NCI-H1092 treated with DMSO at 0.1 percent for 48 hours (cell line): ENCODE measurements at regions not wholly inside any gene's neighbourhood (a gene's known extent, or its start where the extent isn't known, plus 50 kb on each side); places are given as distances from the start of the nearest gene placed in this dataset.
"Not testable (repeated sequence)": the region's sequence is repeated elsewhere in the genome, so short reads cannot be mapped to it uniquely, and the experiment has no call there.

Experiments
- DNase-seq: peaks from one replicate; lab custom pipeline; 2025; lab: John Stamatoyannopoulos, UW

DNA sequence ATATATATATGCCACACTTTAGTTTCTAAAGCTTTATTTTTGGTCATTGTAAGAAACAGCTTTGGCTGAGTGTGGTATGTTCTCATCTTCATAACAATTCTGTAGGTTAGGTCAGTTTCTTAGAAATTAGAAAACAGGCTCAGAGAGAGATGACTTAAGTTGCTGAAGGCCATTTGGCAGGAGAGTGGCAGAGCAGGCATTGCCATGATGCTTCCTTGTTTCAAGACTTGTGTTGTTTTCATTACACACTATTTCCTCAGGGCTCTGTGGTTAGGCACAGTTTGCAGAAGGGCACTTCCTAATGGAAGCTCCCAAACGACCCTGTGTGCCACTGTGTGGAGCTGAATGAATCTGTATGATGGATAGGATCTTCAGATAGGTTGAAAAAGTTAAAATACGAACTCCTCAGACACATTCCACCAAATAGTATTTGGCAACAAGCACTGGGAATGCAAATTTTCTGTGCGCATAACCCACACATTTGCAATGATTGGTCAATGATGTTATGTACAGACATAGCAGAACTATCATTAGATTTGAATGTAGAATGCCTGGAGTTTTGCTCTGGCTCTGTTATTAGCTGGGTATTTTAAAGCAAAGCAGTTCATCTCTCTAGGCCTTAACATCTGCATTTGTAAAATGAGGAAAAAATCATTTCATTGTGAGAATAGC, 274.3 kb upstream of the HS3ST1 start:
- DNase-seq: no peak

DNA sequence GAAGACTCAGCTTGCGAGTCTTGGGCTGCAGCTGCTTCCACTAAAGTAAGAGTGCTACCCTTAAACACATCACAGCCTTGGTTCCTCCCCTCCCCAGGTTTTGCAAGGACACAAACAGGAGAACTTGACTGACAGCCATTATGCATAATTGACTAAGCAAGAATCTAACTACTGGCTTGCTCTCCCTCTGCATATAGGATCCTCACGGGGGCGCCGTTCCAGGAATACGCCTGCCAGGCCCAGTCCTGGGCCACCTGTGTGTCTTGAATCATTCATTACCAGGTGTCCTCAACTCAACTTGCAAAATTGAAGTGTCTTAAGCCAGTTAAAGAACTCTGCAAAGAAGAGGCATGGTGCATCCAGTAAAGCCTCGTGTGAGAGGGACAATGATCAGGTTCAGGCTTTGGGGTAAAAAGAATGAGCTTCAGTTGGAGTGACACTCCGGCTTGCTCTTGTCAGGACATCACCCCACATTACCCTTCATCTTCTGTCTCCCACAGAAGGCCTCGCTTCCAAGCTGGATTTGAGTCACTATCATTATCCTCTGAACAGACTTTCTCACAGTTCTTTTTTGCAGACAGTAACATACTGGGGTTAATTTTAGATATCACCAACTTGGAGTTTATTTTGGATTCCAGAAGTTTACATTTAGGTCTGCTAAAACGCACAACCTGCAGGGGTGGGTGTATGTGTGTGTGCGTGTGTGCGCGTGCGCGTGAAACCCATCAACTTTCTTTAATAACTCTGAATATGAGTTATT, 273.5 kb upstream of the HS3ST1 start:
- DNase-seq: no peak

GRCh38 chr4:11700751-11701226, 272.1 kb upstream of the HS3ST1 start:
- no peak for DNase-seq

DNA sequence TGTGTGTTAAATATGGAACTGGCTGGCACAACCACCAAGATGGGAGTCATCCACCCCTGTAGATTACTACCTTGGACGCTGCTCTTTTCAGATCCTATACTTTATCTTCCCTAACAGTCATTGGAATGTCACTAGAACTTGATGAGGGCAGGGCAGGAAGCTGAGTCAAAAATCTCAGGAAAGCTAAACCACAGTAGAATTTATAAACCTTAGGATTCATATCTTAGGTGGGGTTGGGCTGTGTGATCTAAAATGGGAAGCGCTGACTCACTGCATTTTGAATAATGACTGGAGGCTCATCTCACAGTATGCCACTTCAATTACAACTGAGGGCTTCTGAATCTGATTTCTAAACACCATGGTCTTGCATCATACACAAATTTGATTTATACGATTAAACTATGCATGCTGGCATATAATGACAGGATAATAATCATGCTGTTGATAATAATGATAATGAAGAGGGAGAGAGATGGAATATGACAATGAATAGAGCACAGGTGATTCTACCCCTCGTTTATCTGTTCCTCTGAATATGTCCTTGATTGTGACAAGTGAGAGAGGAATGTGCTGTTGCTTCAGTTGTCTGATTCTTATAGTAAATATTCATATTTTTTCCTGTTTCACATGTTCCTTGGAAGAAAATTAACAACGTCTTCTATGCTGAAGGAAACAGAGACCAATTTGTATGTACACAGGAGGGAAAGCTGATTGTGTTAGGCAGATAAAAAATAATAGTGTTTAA, 270.3 kb upstream of the HS3ST1 start:
- DNase-seq: no peak

GRCh38 chr4:11698033-11698432, 269.3 kb upstream of the HS3ST1 start:
- DNase-seq: no peak

GRCh38 chr4:11693693-11694092, 265.0 kb upstream of the HS3ST1 start:
- no peak for DNase-seq

DNA sequence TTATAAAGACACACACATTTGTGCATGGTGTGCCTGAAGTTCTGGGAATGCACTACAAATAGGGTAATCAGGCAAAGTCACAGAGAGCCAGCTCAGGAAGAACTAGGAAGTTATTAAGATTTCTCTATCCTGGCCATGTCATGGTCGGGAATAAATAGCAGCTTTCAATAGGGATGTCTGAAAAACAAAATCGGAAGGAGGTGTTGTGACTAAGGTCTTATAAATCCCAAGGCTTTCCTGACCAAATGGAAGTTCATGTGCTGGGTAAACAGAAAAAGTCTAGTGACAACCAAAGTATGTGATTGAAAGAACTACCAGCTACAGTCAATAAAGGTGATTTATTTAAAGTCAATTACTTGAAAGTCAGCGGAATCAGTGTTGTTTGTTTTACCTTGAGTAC, 262.5 kb upstream of the HS3ST1 start:
- no peak for DNase-seq

- DNase-seq: no peak
Measured at GRCh38 chr4:11687727-11688126, 259.0 kb upstream of the HS3ST1 start.

- DNase-seq: no peak
Measured at GRCh38 chr4:11685481-11685880, 256.8 kb upstream of the HS3ST1 start.

GRCh38 chr4:11675051-11675800, 246.5 kb upstream of the HS3ST1 start:
- DNase-seq: no peak

GRCh38 chr4:11670304-11670703, 241.6 kb upstream of the HS3ST1 start:
- no peak for DNase-seq

DNA sequence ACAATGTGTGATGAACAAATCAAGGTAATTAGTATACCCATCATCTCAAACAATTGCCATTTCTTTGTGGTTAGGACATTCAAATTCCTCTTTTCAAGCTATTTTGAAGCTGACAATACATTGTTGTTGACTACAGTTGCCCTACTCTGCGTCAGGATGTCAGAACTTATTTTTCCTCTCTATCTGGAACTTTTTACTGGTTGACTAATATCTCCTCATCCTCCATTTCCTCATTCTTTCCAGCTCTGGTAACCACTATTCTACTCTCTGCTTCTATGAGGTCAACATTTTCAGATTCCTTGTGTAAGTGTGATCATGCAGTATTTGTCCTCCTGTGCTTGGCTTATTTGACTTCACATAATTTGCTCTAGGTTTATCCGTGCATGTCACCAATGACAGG, 240.5 kb upstream of the HS3ST1 start:
- DNase-seq: no peak

- DNase-seq: no peak
Measured at GRCh38 chr4:11663114-11663513, 234.4 kb upstream of the HS3ST1 start.

DNA sequence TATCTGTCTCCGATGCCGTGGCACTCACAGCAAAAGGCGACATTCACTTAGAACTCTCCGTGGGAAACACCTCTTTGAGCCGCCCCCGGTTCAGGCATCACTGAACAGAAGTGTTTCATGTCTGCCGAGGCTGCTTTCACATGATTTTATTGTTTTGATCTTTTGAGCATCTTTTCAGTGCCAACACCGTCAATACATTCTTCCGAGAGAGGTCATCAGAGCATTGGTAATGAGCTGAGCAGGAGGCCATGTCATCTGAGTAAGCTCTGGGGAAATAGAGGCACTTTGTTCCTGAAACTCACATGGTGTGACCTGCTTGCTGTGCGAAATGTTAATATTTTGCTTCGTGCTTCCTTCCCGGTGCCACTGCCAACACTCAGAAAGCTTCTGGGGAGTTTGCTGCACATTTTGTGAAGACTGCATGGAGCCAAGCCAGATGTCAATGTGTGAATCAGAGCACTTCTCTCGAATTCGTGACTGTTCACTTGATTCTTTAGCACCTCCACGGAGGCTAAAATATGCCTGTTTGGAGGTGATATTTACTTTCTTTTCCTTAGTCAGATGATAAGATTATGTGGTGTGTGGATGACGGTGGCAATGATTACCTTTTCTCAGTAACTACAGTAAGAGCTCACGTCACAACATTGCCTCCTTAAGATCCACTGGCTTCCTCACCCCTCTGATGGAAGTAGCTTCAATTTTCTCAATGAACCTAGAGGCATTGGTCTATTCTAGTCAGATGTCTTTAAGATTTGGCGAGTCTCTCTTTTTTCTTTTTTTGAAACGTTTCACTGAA, 222.3 kb upstream of the HS3ST1 start:
- DNase-seq: peak; percentile 22

DNA sequence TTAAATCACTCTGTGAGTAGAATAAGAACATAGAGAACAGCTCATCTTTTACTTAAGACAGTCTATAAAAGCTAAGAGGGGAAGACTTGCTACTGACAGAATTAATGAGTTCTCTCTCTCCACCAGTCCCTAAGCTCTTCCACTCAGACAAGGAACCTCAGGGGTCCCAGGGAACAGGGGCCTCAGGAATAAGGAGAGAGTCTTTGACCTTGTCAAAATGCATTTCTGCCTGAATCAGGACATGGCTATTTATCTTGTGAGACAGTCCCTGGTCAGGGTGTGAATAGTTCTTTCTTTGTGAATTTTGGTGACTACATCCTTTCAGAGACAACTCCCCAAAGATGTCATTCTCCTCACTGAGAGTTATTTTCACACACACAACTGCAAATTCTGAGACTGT, 218.7 kb upstream of the HS3ST1 start:
- DNase-seq: no peak

GRCh38 chr4:11643081-11643480, 214.4 kb upstream of the HS3ST1 start:
- not testable (repeated sequence) for DNase-seq

DNA sequence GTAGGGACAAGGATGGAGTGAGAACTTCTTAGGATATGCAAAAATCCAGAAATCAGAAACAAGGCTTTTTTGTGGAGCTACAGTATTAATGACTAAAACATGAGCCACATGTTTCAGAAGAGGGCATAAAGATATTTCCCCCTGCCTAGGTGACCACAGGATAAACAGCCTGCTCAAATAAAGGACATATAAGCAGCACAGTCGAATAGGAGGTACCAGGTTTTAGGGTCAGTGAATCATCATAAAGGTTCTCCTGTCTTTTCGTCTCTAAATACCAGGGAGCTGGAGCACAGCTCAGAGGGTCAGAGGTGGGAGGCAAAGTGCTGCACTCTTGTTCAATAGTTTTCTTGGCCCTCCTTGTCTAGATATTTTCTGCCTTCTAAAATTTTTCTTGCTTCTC, 211.9 kb upstream of the HS3ST1 start:
- no peak for DNase-seq

DNA sequence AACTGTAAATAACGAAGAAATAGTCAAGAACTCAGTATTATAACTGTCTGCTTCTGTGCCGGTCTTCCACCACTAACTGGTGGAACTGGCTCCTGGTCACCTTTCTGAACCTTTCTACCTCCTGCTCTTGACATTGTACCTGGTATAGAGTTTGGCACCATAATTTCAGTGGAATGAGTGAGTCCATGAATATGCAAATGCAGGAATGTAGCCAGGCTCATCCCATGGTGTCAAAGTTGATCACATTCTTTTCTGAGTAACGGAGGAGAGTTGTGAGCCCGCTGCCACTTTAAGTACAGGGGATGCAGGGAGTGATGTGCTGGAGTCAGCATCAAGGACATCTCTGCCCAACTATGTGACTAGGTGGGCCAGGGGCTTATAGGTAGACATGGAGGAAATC, 207.9 kb upstream of the HS3ST1 start:
- DNase-seq: no peak

DNA sequence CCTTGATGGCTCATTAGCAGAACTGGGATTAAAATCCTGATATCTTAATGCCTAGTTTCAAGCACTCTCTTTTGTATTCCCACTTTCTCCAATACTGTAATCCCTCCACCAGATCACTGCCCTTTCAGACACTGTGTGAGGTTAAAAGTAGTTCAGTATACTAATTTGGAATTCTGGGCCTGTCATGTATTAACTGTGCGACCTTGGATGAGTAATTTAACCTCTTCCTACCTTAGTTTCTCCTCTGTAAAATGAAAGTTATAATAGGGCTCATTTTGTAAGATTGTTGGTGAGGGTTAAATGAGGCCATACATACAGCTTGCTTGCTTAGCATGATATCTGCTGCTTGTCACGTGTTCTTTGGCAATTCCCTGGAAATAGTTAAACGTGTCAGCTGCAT, 207.3 kb upstream of the HS3ST1 start:
- no peak for DNase-seq

GRCh38 chr4:11635342-11635741, 206.6 kb upstream of the HS3ST1 start:
- no peak for DNase-seq

DNA sequence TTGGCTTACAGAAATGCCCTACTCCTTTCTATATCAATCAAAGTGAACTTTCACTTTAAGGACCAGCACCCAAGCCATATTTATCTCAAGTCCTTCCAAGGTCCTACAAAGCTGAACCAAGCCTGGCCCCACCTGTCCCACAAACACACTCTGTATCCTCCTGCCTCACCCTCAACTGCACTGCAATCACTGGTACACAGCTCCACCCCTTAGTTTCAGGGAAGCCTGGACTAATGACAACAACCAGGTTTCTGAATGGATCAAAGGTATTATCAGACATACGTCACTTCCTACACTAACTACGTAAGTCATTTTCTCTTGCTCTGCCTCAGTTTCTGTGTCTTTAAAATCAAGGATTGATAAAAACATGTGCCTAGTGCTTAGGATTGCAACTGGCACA, 205.6 kb upstream of the HS3ST1 start:
- DNase-seq: no peak
